ENCODE measurements at regions not wholly inside any gene's neighbourhood (a gene's known extent, or its start where the extent isn't known, plus 50 kb on each side); places are given as distances from the start of the nearest gene placed in this dataset.

DNA sequence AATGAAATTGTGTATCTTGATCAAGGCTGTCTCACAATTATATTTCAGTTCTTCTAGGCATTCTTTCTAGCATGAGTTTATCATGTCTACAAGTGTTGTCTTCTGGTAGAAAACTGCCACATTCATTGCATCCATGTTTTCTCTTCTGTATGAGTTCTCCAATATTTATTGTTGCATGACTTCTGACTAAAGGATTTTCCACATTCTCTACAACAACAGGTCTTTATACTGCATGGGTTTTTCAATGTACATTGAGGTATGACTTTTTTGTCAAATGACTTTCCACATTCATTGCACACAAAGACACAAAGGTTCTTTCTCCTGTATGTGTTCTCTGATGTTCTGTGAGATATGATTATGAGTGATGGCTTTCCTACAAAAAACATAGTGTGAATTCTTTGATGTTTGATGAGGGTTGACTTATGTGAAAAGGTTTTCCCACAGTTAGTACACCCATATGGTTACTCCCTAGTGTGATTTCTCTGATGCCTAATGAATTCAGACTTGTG, 890.6 kb upstream of the CNTN5 start:
- TF ChIP-seq, protein P1, sequence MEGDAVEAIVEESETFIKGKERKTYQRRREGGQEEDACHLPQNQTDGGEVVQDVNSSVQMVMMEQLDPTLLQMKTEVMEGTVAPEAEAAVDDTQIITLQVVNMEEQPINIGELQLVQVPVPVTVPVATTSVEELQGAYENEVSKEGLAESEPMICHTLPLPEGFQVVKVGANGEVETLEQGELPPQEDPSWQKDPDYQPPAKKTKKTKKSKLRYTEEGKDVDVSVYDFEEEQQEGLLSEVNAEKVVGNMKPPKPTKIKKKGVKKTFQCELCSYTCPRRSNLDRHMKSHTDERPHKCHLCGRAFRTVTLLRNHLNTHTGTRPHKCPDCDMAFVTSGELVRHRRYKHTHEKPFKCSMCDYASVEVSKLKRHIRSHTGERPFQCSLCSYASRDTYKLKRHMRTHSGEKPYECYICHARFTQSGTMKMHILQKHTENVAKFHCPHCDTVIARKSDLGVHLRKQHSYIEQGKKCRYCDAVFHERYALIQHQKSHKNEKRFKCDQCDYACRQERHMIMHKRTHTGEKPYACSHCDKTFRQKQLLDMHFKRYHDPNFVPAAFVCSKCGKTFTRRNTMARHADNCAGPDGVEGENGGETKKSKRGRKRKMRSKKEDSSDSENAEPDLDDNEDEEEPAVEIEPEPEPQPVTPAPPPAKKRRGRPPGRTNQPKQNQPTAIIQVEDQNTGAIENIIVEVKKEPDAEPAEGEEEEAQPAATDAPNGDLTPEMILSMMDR (conservative IDR thresholded peaks at IDR 0.05; ENCODE audit: low read depth, low read length): no peak
- TF ChIP-seq EZH2phosphoT487 (IDR thresholded peaks at IDR 0.05; ENCODE audit: borderline replicate concordance, low read length): no peak
